Activated CD4-positive, alpha-beta memory T cell treated with anti-CD3 and anti-CD28 coated beads, Interleukin-2, amount 10 ng/mL, durations not matched to agents 7 days and 5 days (primary cell): ENCODE measurements at regions not wholly inside any gene's neighbourhood (a gene's known extent, or its start where the extent isn't known, plus 50 kb on each side); places are given as distances from the start of the nearest gene placed in this dataset.

ENCODE experiments used
- CTCF ChIA-PET: fragments of 350-600 bp; sonication (Branson Sonifier 250); formaldehyde crosslinking; loops from one replicate; lab custom pipeline; 2021; ENCODE audit warnings: antibody characterized with exemption, inconsistent platforms; lab: Charles Lee
- POLR2A ChIA-PET: fragments of 350-600 bp; sonication (Branson Sonifier 250); formaldehyde crosslinking; loops from one replicate; lab custom pipeline; 2021; ENCODE audit warnings: antibody characterized with exemption; lab: Charles Lee
- DNase-seq: peaks from one replicate; pipeline ENCODE4 v3.0.0-alpha.2; 2020
- H3K27ac Mint-ChIP-seq: one replicate; pipeline ENCODE4 v1.8.0; 2021; ENCODE audit warnings: mild to moderate bottlenecking, mixed read lengths
- H3K27me3 Mint-ChIP-seq: one replicate; pipeline ENCODE4 v1.8.0; 2021; ENCODE audit warnings: mixed read lengths
- H3K36me3 Mint-ChIP-seq: one replicate; pipeline ENCODE4 v1.8.0; 2021; ENCODE audit warnings: low read depth, mixed read lengths
- H3K4me1 Mint-ChIP-seq: one replicate; pipeline ENCODE4 v1.8.0; 2021; ENCODE audit warnings: mixed read lengths
- H3K4me3 Mint-ChIP-seq: one replicate; pipeline ENCODE4 v1.8.0; 2021; ENCODE audit warnings: mild to moderate bottlenecking, mixed read lengths
- H3K9me3 Mint-ChIP-seq: one replicate; pipeline ENCODE4 v1.8.0; 2021; ENCODE audit warnings: mixed read lengths

DNA sequence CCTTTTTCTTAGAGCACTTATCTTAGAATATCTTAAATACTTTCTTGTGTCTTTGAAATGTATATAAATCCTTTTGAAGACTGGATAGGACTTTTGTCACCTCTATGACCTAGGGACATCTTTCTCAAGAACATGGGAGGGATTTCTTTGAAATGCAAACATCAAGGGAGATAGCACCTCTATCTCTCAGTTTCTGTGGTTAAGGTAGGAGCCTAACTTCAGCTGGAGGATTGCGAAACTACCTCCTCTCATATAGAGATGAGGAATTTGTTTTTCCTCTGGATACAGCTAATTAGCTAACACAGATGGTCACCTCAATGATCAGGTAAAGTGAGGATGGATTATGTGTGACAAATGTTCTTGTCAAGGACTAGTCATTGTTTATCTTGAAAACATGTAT, 631.3 kb upstream of the IMPG1 start:
- H3K36me3 Mint-ChIP-seq: no peaks in the 10 kb centered on the region
- H3K4me3 Mint-ChIP-seq: no peak overlapping the region
- no peaks in the 10 kb centered on the region for H3K4me1 Mint-ChIP-seq
- H3K9me3 Mint-ChIP-seq: no peaks in the 10 kb centered on the region
- ChIA-PET CTCF (no interaction called here), POLR2A (no interaction called here)
- no peaks in the 10 kb centered on the region for H3K27me3 Mint-ChIP-seq
- DNase-seq: no peak
- no peak overlapping the region for H3K27ac Mint-ChIP-seq

- no peaks in the 10 kb centered on the region for H3K36me3 Mint-ChIP-seq
- H3K4me3 Mint-ChIP-seq: no peak overlapping the region
- CTCF ChIA-PET: no interaction called here
- H3K4me1 Mint-ChIP-seq: no peaks in the 10 kb centered on the region
- POLR2A ChIA-PET: no interaction called here
- DNase-seq: no peak
- no peak overlapping the region for H3K27ac Mint-ChIP-seq
- no peaks in the 10 kb centered on the region for H3K9me3 Mint-ChIP-seq
- no peaks in the 10 kb centered on the region for H3K27me3 Mint-ChIP-seq
Measured at GRCh38 chr6:76703285-76703684, 630.8 kb upstream of the IMPG1 start.

DNA sequence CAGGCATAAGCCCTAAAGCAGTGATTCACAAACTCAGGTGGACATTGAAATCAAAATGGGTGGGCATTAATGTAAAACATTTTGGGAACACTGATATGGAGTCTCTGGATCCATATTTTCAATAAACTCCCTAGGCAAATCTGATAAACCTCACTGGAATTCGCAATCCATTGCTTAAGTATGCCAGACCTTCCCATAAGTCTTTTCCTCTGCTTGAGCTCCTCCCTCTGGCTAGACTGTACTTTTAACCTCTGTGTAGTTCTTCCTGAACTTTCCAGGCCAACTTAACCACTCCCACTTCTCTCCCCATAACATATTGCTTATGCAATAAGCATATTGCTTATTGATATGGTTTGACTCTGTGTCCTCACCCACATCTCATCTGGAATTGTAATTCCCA, 629.7 kb upstream of the IMPG1 start:
- no peaks in the 10 kb centered on the region for H3K4me1 Mint-ChIP-seq
- H3K36me3 Mint-ChIP-seq: no peaks in the 10 kb centered on the region
- H3K27ac Mint-ChIP-seq: no peak overlapping the region
- H3K9me3 Mint-ChIP-seq: no peaks in the 10 kb centered on the region
- no peaks in the 10 kb centered on the region for H3K27me3 Mint-ChIP-seq
- no peak for DNase-seq
- no peak overlapping the region for H3K4me3 Mint-ChIP-seq
- CTCF ChIA-PET: no interaction called here
- POLR2A ChIA-PET: no interaction called here

DNA sequence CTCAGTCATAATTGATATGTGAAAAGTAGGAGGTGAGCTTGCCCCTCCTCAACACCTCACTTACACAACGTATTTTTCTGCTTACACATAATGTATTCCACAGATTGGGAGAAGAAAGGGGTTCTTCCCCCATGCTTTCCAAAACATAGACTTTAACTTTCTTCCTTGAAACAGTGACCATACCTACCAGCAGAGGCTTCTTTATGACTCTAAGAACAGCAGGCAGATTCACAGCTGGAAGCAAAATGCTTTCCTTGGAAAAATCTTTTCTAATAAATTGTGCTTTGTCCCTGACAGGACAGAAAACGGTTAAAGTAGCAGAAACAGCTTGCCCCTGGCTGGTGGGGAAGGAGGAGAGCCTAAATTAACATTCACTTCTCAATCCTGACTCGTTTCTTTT, 629.1 kb upstream of the IMPG1 start:
- H3K9me3 Mint-ChIP-seq: no peaks in the 10 kb centered on the region
- no peaks in the 10 kb centered on the region for H3K36me3 Mint-ChIP-seq
- no peak for DNase-seq
- no peaks in the 10 kb centered on the region for H3K4me1 Mint-ChIP-seq
- no peak overlapping the region for H3K4me3 Mint-ChIP-seq
- ChIA-PET POLR2A (no interaction called here), CTCF (no interaction called here)
- no peaks in the 10 kb centered on the region for H3K27me3 Mint-ChIP-seq
- no peak overlapping the region for H3K27ac Mint-ChIP-seq

DNA sequence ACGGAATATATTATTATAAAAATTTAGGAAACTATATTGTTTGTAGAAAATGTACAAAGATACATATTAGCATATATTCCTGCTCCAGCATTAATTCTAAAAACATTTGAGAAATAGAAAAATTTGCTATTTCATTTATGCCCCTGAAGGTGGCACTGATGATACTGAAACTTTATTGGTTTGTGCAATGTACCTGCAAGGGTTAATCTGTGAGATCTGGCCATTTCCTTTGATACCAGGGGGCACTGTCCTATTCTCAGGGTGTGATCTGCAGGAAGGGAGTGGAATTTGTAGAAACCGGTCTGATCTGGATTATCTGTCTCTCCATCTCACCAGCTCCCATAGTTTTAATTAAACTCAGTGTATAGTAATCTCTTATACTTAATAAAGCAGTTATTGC, 625.1 kb upstream of the IMPG1 start:
- CTCF ChIA-PET: no interaction called here
- no peak overlapping the region for H3K27ac Mint-ChIP-seq
- POLR2A ChIA-PET: no interaction called here
- H3K36me3 Mint-ChIP-seq: no peaks in the 10 kb centered on the region
- no peaks in the 10 kb centered on the region for H3K4me1 Mint-ChIP-seq
- DNase-seq: no peak
- H3K4me3 Mint-ChIP-seq: no peak overlapping the region
- no peaks in the 10 kb centered on the region for H3K27me3 Mint-ChIP-seq
- H3K9me3 Mint-ChIP-seq: no peaks in the 10 kb centered on the region

- Mint-ChIP-seq H3K27ac (no peak overlapping the region), H3K36me3 (no peaks in the 10 kb centered on the region), H3K27me3 (no peaks in the 10 kb centered on the region), H3K4me1 (no peaks in the 10 kb centered on the region), H3K4me3 (no peak overlapping the region), H3K9me3 (no peaks in the 10 kb centered on the region)
- POLR2A ChIA-PET: no interaction called here
- CTCF ChIA-PET: no interaction called here
- DNase-seq: no peak
Measured at GRCh38 chr6:76694795-76695194, 622.3 kb upstream of the IMPG1 start.

DNA sequence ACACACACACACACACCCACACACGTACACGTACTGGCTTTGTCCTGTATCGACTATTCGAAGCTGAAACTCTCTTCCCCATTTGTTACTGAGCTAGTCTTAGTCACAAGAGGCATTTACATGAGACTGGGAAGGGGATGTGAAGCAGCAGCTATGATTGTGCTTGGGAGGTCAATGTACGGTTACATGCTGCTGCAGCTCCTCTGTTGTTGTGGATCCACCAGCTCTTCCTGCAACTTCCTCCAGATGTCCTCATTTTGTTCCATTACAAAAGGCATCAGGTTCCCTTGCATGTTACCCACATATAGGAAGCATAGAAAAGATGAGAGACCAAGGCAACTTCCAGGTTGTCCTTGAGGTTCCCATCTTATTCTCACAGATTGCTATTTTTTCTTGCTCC, 612.4 kb upstream of the IMPG1 start:
- H3K36me3 Mint-ChIP-seq: no peaks in the 10 kb centered on the region
- ChIA-PET CTCF (no interaction called here), POLR2A (no interaction called here)
- no peak for DNase-seq
- H3K27me3 Mint-ChIP-seq: no peaks in the 10 kb centered on the region
- H3K4me3 Mint-ChIP-seq: no peak overlapping the region
- H3K27ac Mint-ChIP-seq: no peak overlapping the region
- peaks cover 18% of the 10 kb centered on the region for H3K9me3 Mint-ChIP-seq
- H3K4me1 Mint-ChIP-seq: no peaks in the 10 kb centered on the region

- Mint-ChIP-seq H3K4me3 (no peak overlapping the region), H3K9me3 (peaks cover 13% of the 10 kb centered on the region), H3K36me3 (no peaks in the 10 kb centered on the region), H3K27ac (no peak overlapping the region), H3K4me1 (no peaks in the 10 kb centered on the region), H3K27me3 (no peaks in the 10 kb centered on the region)
- DNase-seq: no peak
- POLR2A ChIA-PET: no interaction called here
- CTCF ChIA-PET: no interaction called here
Measured at GRCh38 chr6:76683985-76684384, 611.5 kb upstream of the IMPG1 start.

DNA sequence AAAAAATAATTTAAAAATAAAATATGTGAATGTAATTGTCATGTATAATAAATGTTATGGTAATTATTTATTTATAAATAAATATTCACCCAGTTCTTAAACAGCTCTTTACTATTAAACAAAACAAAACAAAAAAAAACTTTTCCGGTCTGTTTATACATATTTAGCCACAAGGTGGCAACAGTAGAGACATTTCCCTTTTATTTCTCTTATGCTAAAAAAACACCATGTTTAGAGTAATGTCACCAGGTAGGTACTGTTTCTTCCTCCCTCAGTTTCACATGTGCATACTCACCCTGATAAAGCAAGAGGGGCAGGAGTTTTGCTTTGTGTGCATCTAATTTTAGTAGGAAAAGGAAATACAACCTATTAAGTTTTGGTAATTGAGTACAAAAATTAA, 610.4 kb upstream of the IMPG1 start:
- peaks cover 6% of the 10 kb centered on the region for H3K9me3 Mint-ChIP-seq
- H3K4me1 Mint-ChIP-seq: no peaks in the 10 kb centered on the region
- H3K27me3 Mint-ChIP-seq: no peaks in the 10 kb centered on the region
- no peaks in the 10 kb centered on the region for H3K36me3 Mint-ChIP-seq
- ChIA-PET POLR2A (no interaction called here), CTCF (no interaction called here)
- H3K27ac Mint-ChIP-seq: no peak overlapping the region
- no peak overlapping the region for H3K4me3 Mint-ChIP-seq
- DNase-seq: no peak

DNA sequence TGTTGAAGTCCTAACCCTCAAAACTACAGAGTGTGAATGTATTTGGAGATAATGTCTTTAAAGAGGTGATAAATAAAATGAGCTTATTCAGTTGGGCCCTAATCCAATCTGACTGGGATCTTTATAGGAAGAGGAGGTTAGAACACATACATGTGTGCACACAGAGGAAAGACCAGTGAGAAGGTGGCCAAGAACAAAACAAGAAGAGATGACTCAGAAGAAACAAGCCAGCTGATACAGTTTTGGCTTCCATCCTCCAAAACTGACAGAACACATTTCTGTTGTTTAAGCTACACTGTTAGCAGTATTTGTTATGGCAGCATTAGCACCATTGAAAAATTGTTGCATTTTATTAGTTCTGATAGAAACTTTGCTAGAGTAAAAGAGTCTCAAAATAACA, 609.3 kb upstream of the IMPG1 start:
- Mint-ChIP-seq H3K4me1 (no peaks in the 10 kb centered on the region), H3K27ac (no peak overlapping the region), H3K27me3 (no peaks in the 10 kb centered on the region), H3K4me3 (no peak overlapping the region), H3K9me3 (peaks cover 5% of the 10 kb centered on the region), H3K36me3 (no peaks in the 10 kb centered on the region)
- DNase-seq: no peak
- POLR2A ChIA-PET: no interaction called here
- CTCF ChIA-PET: no interaction called here

- Mint-ChIP-seq H3K9me3 (no peaks in the 10 kb centered on the region), H3K4me3 (no peak overlapping the region), H3K27ac (no peak overlapping the region), H3K4me1 (no peaks in the 10 kb centered on the region), H3K27me3 (no peaks in the 10 kb centered on the region), H3K36me3 (no peaks in the 10 kb centered on the region)
- DNase-seq: no peak
- ChIA-PET POLR2A (no interaction called here), CTCF (no interaction called here)
Measured at GRCh38 chr6:76677017-76677416, 604.6 kb upstream of the IMPG1 start.

DNA sequence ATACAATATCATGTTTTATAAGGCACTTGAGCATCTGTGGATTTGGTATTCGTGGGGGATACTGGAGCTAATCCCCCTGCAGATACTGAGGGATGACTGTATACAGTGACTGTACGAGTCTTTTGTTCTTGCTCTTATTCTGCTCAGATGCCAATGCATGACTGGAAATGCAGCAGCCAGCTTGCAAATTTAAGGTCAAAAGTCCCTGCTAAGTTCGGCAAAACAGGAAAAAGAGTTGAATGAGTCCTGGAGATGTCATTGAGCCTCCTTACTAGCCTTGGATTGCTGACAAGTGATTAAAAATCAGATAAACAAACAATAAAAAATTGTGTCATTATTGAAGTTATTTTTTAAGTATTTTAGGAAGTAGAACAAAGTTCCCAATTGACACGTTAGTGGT, 599.3 kb upstream of the IMPG1 start:
- Mint-ChIP-seq H3K4me3 (no peak overlapping the region), H3K27ac (no peak overlapping the region), H3K9me3 (no peaks in the 10 kb centered on the region), H3K4me1 (no peaks in the 10 kb centered on the region), H3K27me3 (no peaks in the 10 kb centered on the region), H3K36me3 (no peaks in the 10 kb centered on the region)
- DNase-seq: no peak
- ChIA-PET CTCF (no interaction called here), POLR2A (no interaction called here)

GRCh38 chr6:76644231-76644630, 571.8 kb upstream of the IMPG1 start:
- H3K36me3 Mint-ChIP-seq: no peaks in the 10 kb centered on the region
- H3K4me1 Mint-ChIP-seq: no peaks in the 10 kb centered on the region
- no peaks in the 10 kb centered on the region for H3K27me3 Mint-ChIP-seq
- ChIA-PET POLR2A (no interaction called here), CTCF (no interaction called here)
- no peak for DNase-seq
- H3K9me3 Mint-ChIP-seq: peaks cover 7% of the 10 kb centered on the region
- no peak overlapping the region for H3K4me3 Mint-ChIP-seq
- no peak overlapping the region for H3K27ac Mint-ChIP-seq

GRCh38 chr6:76639941-76640340, 567.5 kb upstream of the IMPG1 start:
- Mint-ChIP-seq H3K4me1 (no peaks in the 10 kb centered on the region), H3K27ac (no peak overlapping the region), H3K9me3 (peaks cover 7% of the 10 kb centered on the region), H3K4me3 (no peak overlapping the region), H3K36me3 (no peaks in the 10 kb centered on the region), H3K27me3 (no peaks in the 10 kb centered on the region)
- POLR2A ChIA-PET: no interaction called here
- CTCF ChIA-PET: no interaction called here
- DNase-seq: no peak

- no peaks in the 10 kb centered on the region for H3K27me3 Mint-ChIP-seq
- peaks cover 11% of the 10 kb centered on the region for H3K9me3 Mint-ChIP-seq
- no peaks in the 10 kb centered on the region for H3K36me3 Mint-ChIP-seq
- H3K27ac Mint-ChIP-seq: no peak overlapping the region
- H3K4me1 Mint-ChIP-seq: no peaks in the 10 kb centered on the region
- DNase-seq: no peak
- POLR2A ChIA-PET: no interaction called here
- CTCF ChIA-PET: no interaction called here
- no peak overlapping the region for H3K4me3 Mint-ChIP-seq
Measured at GRCh38 chr6:76634695-76635094, 562.2 kb upstream of the IMPG1 start.
